ENCODE measurements at regions not wholly inside any gene's neighbourhood (a gene's known extent, or its start where the extent isn't known, plus 50 kb on each side); places are given as distances from the start of the nearest gene placed in this dataset.

DNA sequence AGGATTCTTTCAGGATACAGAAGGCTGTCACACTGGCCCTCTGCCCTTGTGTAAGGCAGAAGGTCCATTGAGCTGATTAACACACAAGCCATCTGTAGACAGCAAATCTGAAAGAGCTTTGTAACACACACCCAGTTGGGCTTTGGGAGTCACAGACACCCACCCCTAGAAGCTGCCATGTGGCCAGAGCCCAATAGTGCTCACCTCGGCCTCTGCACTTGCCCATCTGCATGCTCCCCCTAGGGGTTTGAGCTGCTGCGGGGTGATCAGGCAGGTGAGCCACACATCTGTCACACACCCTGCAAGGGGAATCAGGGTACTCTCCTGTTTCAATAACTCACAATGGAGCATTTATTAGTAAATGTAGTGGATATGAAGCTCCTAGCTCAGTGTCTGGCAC lies 138.3 kb downstream of the CHD9NB start (continued):
- TF ChIP-seq CHD7 (IDR thresholded peaks at IDR 0.05; ENCODE audit: insufficient replicate concordance, low read length) (no peak), HDAC2 (IDR thresholded peaks at IDR 0.05; ENCODE audit: borderline replicate concordance in 1 of 2, low read depth in 2 of 2, low read length in 2 of 2) (no peak), POLR2AphosphoS5 (IDR thresholded peaks at IDR 0.05; ENCODE audit: low read depth, low read length) (no peak), USF2 (IDR thresholded peaks at IDR 0.05; ENCODE audit: low read length) (no peak)
